HCT116 (cell line): ENCODE measurements at regions not wholly inside any gene's neighbourhood (a gene's known extent, or its start where the extent isn't known, plus 50 kb on each side); places are given as distances from the start of the nearest gene placed in this dataset.

Experiments used
- ATAC-seq: fragments of 200-7000 bp; cut with Tn5 transposase; 2 replicates; pipeline ENCODE4 v1.9.1; 2020; ENCODE audit warnings: mild to moderate bottlenecking, moderate library complexity
- BruUV-seq: library from RNA; stranded (reverse); fragments of 400-500 nt; replicated peaks from 2 replicates; lab custom pipeline; 2021; lab: Mats Ljungman, UMichigan
- CTCF ChIA-PET: fragments of 300-600 bp; sonication (Branson Sonifier 250); formaldehyde crosslinking; loops from one replicate; lab custom pipeline; 2021; ENCODE audit warnings: antibody characterized with exemption; lab: Charles Lee
- POLR2A ChIA-PET: fragments of 300-600, 350-600 bp; sonication (Branson Sonifier 250); formaldehyde crosslinking; loops from one replicate; lab custom pipeline; 2021; ENCODE audit warnings: antibody characterized with exemption; lab: Charles Lee
- RAD21 ChIA-PET, 2 experiments: fragments of 300-600 bp; sonication (Branson Sonifier 250); formaldehyde crosslinking; loops; one replicate each; lab custom pipeline; 2023; ENCODE audit warnings: low total read pairs in 2 of 2; ENCODE audit not compliant: uncharacterized antibody in 2 of 2, unreplicated experiment in 2 of 2, low non-redundant PET in 1 of 2; lab: Charles Lee
- DNase-seq: peaks from one replicate; pipeline ENCODE4 v3.0.0-alpha.2; 2010; ENCODE audit warnings: low read depth, low spot score
- H2AFZ ChIP-seq: fragments of 200-600 bp; shearing (Covaris generic), sonication (generic); 2 replicates; pipeline ENCODE4 v1.6.1; 2017; ENCODE audit warnings: low read depth, mixed run types, mixed read lengths, antibody characterized with exemption, low read length; ENCODE audit not compliant: poor library complexity, severe bottlenecking
- H3K27ac ChIP-seq: 2 replicates; pipeline ENCODE4 v1.5.1; 2012; ENCODE audit warnings: low read depth, low read length
- H3K27me3 ChIP-seq: fragments of 200-600 bp; sonication (generic); 2 replicates; pipeline ENCODE4 v1.6.1; 2016; ENCODE audit warnings: mixed run types, low read length, mixed read lengths; ENCODE audit not compliant: insufficient read depth
- H3K36me3 ChIP-seq, 2 experiments: fragments of 200-500 bp in 1 of 2; fragments of 200-600 bp in 1 of 2; sonication (Bioruptor generic) in 1 of 2; sonication (generic) in 1 of 2; 2 replicates each; pipeline versions ENCODE4 v1.5.1 to v1.6.1; 2014 to 2016; ENCODE audit warnings: low read length in 2 of 2, inconsistent platforms in 1 of 2, mixed read lengths in 1 of 2, mixed run types in 1 of 2; ENCODE audit not compliant: insufficient read depth in 2 of 2, control insufficient read depth in 1 of 2
- H3K4me1 ChIP-seq, 2 experiments: fragments of 200-600 bp in 1 of 2; sonication (generic) in 1 of 2; 2 replicates each; pipeline versions ENCODE4 v1.5.1 to v1.6.1; 2012 to 2017; ENCODE audit warnings: low read length in 2 of 2, inconsistent platforms in 1 of 2, mild to moderate bottlenecking in 1 of 2, mixed read lengths in 1 of 2, mixed run types in 1 of 2, moderate library complexity in 1 of 2; ENCODE audit not compliant: insufficient read depth in 2 of 2, control insufficient read depth in 1 of 2
- H3K4me2 ChIP-seq: fragments of 200-600 bp; sonication (generic); 2 replicates; pipeline ENCODE4 v1.6.1; 2017; ENCODE audit warnings: mixed run types, low read length, mixed read lengths
- H3K4me3 ChIP-seq, 2 experiments: fragments of 200-600 bp in 1 of 2; sonication (generic) in 1 of 2; replicated peaks in 1 of 2; 2 replicates each; pipeline ENCODE4 v1.5.1; 2011 to 2016; ENCODE audit warnings: low read length in 2 of 2, control low read depth in 1 of 2, low read depth in 1 of 2, mild to moderate bottlenecking in 1 of 2, mixed read lengths in 1 of 2, mixed run types in 1 of 2
- H3K79me2 ChIP-seq: fragments of 200-600 bp; sonication (generic); 2 replicates; pipeline ENCODE4 v1.6.1; 2017; ENCODE audit warnings: mild to moderate bottlenecking, mixed run types, low read length, moderate library complexity, mixed read lengths; ENCODE audit not compliant: insufficient read depth
- H3K9ac ChIP-seq: fragments of 200-600 bp; sonication (generic); 2 replicates; pipeline ENCODE4 v1.6.1; 2016; ENCODE audit warnings: low read length, mixed read lengths
- H3K9me2 ChIP-seq: fragments of 200-600 bp; sonication (generic), shearing (Covaris generic); 2 replicates; pipeline ENCODE4 v1.6.1; 2017; ENCODE audit warnings: mixed run types, mild to moderate bottlenecking, moderate library complexity; ENCODE audit not compliant: insufficient read depth
- H3K9me3 ChIP-seq, 2 experiments: fragments of 200-500 bp in 1 of 2; fragments of 200-600 bp in 1 of 2; sonication (Bioruptor generic) in 1 of 2; sonication (generic) in 1 of 2; 2 replicates each; pipeline ENCODE4 v1.6.1; 2014 to 2017; ENCODE audit warnings: low read length in 2 of 2, mixed read lengths in 2 of 2, inconsistent platforms in 1 of 2, low read depth in 1 of 2, mild to moderate bottlenecking in 1 of 2, mixed run types in 1 of 2, moderate library complexity in 1 of 2; ENCODE audit not compliant: control insufficient read depth in 1 of 2, insufficient read depth in 1 of 2
- H4K20me1 ChIP-seq: fragments of 200-600 bp; sonication (generic), shearing (Covaris generic); 2 replicates; pipeline ENCODE4 v1.6.1; 2017; ENCODE audit warnings: mixed run types, mild to moderate bottlenecking, moderate library complexity; ENCODE audit not compliant: insufficient read depth
- CBX3 ChIP-seq: IDR thresholded peaks from 2 replicates; pipeline ENCODE4 v1.6.1; 2012; ENCODE audit warnings: low read depth
- CEBPB ChIP-seq: IDR thresholded peaks from 2 replicates; pipeline ENCODE4 v1.6.1; 2012; ENCODE audit warnings: low read depth
- EZH2phosphoT487 ChIP-seq: fragments of 200-600 bp; IDR thresholded peaks from 2 replicates; pipeline ENCODE4 v1.6.1; 2018; ENCODE audit warnings: antibody characterized with exemption, borderline replicate concordance
- POLR2A ChIP-seq: IDR thresholded peaks from 2 replicates; pipeline ENCODE4 v1.7.0; 2011; ENCODE audit warnings: borderline replicate concordance; ENCODE audit not compliant: insufficient read depth, insufficient read length; ENCODE audit errors: extremely low read depth
- SP1 ChIP-seq: IDR thresholded peaks from 2 replicates; pipeline ENCODE4 v1.6.1; 2012; ENCODE audit warnings: low read depth
- TCF7L2 ChIP-seq: IDR thresholded peaks from 2 replicates; pipeline ENCODE4 v1.7.0; 2011; ENCODE audit warnings: borderline replicate concordance, inconsistent platforms; ENCODE audit not compliant: insufficient read depth, insufficient read length; ENCODE audit errors: extremely low read depth
- ZFX ChIP-seq: fragments of 450-650 bp; IDR thresholded peaks from 2 replicates; pipeline ENCODE4 v1.6.1; 2017
- intact Hi-C: fragments of 100-400 bp; cut with micrococcal nuclease; formaldehyde crosslinking; loops from 2 replicates; pipeline ENCODE4 v1.10.0; 2022
- TF ChIP-seq, protein P1 (sequence below): IDR thresholded peaks from 2 replicates; pipeline ENCODE4 v1.6.1; 2012
- TF ChIP-seq, protein P2 (sequence below), 3 experiments: fragments of 200-600 bp in 1 of 3; sonication (generic) in 1 of 3; IDR thresholded peaks in 2 of 3; conservative IDR thresholded peaks in 1 of 3; 2 replicates each; pipeline ENCODE4 v1.5.1; 2012 to 2017; ENCODE audit warnings: low read depth in 2 of 3, low read length in 2 of 3, antibody characterized with exemption in 1 of 3, borderline replicate concordance in 1 of 3, control low read depth in 1 of 3, mild to moderate bottlenecking in 1 of 3, mixed read lengths in 1 of 3, mixed run types in 1 of 3, moderate library complexity in 1 of 3; ENCODE audit not compliant: insufficient read depth in 1 of 3
- TF ChIP-seq, protein P3 (sequence below): IDR thresholded peaks from 2 replicates; pipeline ENCODE4 v1.6.1; 2012

DNA sequence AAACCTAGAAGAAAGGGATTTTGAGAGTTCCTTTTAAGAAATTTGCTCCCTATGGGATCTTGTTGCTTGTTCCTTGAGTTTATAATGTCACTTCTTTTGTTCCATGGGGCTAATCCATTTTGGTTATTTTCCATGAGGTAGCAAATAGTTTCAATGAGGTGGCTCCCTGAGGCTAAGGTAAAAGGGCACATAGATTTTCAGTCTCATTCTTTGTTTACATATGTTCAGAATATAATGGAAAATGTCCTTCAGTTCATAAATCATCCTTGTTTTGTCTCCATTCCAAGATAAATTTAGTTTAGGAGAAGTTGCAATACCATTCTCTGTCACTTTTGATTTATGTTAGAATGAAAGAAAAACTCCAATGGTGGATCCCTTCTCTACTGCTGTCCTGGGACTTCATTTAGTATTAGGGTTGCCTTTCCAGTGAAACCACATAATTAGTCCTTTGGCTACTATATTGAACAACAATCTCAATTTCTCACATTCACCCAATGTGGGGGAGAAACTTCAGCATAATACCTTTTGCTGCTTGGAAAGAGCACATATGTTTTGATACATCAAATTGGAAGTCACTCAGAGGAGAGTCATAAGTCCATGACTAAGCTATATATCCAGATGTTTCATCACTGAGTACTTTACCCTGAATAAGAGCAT is 80.9 kb upstream of the ADAMTS5 start:
- no peaks in the 10 kb centered on the region for H4K20me1 ChIP-seq
- CTCF ChIA-PET = no interaction called here

More for the DNA sequence above, 80.9 kb upstream of the ADAMTS5 start:
- ATAC-seq (no peak), DNase-seq (no peak)
- no peaks in the 10 kb centered on the region for H3K36me3 ChIP-seq
- H3K9ac ChIP-seq = no peak overlapping the region
- POLR2A ChIA-PET = no interaction called here
- H3K79me2 ChIP-seq = no peaks in the 10 kb centered on the region
- no peaks in the 10 kb centered on the region for H3K9me2 ChIP-seq
- H3K9me3 ChIP-seq = peaks cover 21 to 43% of the 10 kb centered on the region in 2 experiments; a peak in 2 of 4 replicates
- TF ChIP-seq CBX3 = no peak
- TF ChIP-seq POLR2A = no peak
- TF ChIP-seq, protein P1, sequence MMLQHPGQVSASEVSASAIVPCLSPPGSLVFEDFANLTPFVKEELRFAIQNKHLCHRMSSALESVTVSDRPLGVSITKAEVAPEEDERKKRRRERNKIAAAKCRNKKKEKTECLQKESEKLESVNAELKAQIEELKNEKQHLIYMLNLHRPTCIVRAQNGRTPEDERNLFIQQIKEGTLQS = no peak
- TF ChIP-seq TCF7L2 = no peak
- TF ChIP-seq EZH2phosphoT487 = no peak
- TF ChIP-seq, protein P2, sequence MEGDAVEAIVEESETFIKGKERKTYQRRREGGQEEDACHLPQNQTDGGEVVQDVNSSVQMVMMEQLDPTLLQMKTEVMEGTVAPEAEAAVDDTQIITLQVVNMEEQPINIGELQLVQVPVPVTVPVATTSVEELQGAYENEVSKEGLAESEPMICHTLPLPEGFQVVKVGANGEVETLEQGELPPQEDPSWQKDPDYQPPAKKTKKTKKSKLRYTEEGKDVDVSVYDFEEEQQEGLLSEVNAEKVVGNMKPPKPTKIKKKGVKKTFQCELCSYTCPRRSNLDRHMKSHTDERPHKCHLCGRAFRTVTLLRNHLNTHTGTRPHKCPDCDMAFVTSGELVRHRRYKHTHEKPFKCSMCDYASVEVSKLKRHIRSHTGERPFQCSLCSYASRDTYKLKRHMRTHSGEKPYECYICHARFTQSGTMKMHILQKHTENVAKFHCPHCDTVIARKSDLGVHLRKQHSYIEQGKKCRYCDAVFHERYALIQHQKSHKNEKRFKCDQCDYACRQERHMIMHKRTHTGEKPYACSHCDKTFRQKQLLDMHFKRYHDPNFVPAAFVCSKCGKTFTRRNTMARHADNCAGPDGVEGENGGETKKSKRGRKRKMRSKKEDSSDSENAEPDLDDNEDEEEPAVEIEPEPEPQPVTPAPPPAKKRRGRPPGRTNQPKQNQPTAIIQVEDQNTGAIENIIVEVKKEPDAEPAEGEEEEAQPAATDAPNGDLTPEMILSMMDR (IDR thresholded peaks at IDR 0.05 in 2 of 3, conservative IDR thresholded peaks at IDR 0.05 in 1 of 3; ENCODE audit: borderline replicate concordance in 1 of 3, insufficient read depth in 1 of 3, low read depth in 2 of 3, low read length in 2 of 3) = no peak
- no peak for TF ChIP-seq SP1
- TF ChIP-seq, protein P3, sequence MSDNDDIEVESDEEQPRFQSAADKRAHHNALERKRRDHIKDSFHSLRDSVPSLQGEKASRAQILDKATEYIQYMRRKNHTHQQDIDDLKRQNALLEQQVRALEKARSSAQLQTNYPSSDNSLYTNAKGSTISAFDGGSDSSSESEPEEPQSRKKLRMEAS = no peak
- TF ChIP-seq CEBPB = no peak
- no peak for TF ChIP-seq ZFX
- intact Hi-C loops = no loop called here
- H2AFZ ChIP-seq = no peak overlapping the region
- H3K27me3 ChIP-seq = no peaks in the 10 kb centered on the region
- H3K4me3 ChIP-seq = no peak overlapping the region
- H3K4me2 ChIP-seq = no peak overlapping the region
- no TSS peak for BruUV-seq
- no peaks in the 10 kb centered on the region for H3K4me1 ChIP-seq
- RAD21 ChIA-PET = no interaction called here
- H3K27ac ChIP-seq = no peak overlapping the region
